Glomerular endothelial cell (primary cell): ENCODE measurements at regions not wholly inside any gene's neighbourhood (a gene's known extent, or its start where the extent isn't known, plus 50 kb on each side); places are given as distances from the start of the nearest gene placed in this dataset.

ENCODE experiments used
- DNase-seq: peaks from one replicate; pipeline ENCODE4 v3.0.0-alpha.2; 2011; ENCODE audit warnings: low read depth, low spot score; ENCODE audit errors: extremely low read depth

GRCh38 chr1:29732453-29732852 is 496.1 kb downstream of the PTPRU start:
- no peak for DNase-seq

GRCh38 chr1:29730623-29731022 is 494.3 kb downstream of the PTPRU start:
- DNase-seq = no peak

GRCh38 chr1:29729281-29729680 is 493.0 kb downstream of the PTPRU start:
- DNase-seq = no peak

- DNase-seq = no peak
Measured at GRCh38 chr1:29728703-29729102, 492.4 kb downstream of the PTPRU start.

DNA sequence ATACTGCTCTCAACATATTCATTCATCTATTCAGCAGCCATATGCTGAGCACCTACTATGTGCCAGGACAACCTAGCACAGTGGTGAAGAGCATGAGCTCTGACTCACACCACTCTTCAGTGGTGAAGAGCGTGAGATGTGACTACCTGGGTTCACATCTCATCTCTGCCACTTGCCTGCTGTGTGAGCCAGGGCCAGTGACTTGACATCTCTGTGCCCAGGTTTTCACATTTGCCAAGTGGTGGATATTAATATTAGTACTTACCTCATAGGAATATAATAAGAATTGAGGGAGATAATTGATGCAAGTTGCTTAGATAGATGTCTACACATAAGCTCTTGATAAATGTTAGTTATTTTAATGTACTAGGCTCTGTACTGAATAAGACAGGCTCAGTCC is 488.9 kb downstream of the PTPRU start:
- DNase-seq = no peak

GRCh38 chr1:29722598-29722997 is 486.3 kb downstream of the PTPRU start:
- no peak for DNase-seq

DNA sequence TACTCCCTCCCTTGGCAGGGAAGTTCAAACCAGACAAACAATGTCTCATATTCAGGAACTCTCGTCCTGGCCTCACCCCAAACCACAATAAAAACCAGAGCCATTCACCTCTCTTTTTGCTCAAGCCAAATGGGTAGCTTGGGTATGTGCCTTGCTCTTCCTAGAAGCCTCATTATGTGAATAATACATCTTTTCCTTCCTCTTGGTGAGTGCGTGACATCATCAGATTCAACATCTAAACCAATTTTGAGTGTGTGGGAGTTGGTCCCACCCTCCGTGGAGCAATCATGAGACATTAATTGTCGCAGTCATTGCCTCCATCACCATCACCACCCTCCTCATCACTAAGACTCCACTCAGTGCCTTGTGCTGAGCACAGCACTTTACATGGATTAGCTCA is 482.9 kb downstream of the PTPRU start:
- DNase-seq = no peak

DNA sequence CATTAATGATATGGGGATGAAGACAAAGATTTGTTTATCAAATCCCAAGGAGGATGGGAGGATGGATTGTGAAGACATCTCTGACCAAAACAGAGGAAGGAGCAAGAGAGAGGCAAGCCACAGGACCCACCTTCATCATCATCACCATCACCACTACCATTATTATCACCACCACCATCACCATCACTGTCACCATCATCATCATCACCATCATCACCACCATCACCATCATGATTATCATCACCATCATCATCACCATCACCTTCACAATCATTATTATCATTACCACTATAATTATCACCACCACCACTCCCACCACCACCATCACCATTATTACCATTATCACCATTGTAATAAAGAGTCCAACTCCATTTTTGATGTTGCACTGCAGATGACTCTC is 482.5 kb downstream of the PTPRU start:
- no peak for DNase-seq

DNA sequence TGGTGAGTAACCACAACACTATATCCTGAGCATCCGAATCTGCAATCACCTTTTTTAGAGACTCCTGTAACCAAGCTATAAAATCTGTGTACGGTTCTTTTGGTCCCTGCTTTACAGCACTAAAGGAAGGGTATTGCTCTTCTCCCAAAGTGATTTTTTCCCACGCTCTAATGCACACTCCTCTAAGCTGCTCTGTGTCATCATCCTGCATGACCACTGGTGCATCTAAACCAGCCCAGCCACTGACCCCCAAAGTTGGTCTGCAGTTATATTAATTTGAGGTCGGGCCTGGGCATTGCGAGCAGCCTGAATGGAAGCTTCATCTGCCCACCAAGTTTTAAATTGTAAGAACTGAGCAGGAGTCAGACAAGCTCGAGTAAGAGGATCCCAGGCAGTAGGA is 480.0 kb downstream of the PTPRU start:
- DNase-seq = no peak

DNA sequence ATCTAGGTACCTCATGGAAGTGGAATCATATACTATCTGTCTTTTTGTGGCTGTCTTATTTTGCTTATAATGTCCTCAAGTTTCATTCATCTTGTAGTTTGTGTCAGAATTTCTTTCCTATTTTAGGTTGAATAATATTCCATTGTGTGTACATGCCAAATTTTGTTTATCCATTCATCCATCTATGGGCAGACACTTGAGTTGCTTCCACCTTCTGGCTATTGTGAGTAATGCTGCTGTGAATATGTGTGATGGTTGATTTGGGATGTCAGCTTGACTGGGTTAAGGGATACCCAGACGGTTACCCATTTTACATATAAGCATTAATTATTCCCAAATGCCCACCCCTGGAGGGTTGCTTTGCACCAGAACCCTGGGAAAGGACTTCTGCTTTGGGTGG is 477.5 kb downstream of the PTPRU start:
- DNase-seq = no peak

DNA sequence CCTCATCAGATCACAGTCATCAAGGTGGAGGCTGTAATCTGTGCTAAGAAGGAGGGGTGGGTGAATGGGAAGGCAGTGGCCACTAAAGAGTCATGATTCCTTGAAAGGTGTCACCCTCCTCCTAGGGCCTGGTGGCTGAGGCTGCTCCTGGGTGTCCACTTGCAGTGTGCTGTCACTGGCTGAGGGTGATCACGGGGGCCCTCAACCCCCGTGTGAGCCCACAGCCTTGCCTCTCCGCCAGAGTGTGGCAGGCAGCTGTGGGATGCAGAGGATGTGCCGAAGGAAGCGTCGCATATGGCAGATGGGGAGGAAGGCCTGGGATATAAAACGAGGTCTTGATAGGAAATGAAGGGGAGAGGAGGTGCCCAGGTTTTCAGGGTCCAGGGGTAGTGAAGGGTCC is 476.5 kb downstream of the PTPRU start:
- DNase-seq = no peak

DNA sequence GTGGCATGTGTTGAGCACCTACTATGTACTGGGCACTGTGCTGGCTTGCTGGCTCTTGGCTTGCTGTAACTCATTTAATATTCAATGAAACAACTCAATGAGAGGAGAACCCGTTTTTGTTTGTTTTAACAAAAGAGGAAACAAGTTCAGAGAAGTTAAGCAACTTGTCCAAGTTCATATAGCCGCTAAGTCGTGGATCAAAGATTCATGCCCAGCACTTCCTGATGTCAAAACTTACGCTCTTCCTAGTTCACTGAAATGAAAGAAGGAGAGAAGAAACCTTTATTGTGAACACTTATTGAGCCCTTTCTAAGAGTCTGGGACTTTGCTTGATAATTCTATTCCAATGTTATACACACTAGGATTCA is 475.9 kb downstream of the PTPRU start:
- DNase-seq = no peak

DNA sequence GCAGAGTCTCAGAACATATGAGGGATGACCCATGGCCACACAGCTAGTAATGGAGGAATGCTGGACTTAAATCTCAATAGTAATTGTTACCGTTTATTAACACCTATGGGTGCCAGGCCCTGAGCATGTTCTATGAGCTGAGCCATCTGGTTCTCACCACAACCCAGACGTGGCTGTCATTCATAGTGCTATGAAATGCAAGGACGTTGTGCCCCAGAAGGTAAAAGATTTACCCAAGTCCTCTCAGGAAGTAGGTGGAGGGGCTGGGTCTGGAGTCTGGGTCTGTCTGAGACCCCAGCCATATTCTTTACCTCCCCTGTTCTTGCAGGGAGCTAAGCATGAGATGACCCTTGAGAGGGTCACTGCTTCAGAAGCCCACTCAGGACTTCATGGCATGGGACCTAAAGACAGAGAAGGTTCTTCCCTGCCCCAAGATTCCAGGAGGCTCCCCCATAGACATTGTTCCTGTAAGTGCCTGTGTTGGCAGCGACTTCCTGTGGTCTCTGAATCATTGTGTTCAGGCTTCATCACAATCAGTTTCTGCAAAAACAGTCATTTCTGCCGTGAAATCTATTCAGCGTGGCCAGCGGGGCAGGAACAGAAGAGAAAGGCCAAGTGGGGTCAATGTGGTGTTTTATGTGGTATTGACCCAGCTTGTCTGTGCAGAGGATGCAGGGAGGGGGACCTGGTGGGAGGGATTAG is 475.4 kb downstream of the PTPRU start:
- DNase-seq = no peak

DNA sequence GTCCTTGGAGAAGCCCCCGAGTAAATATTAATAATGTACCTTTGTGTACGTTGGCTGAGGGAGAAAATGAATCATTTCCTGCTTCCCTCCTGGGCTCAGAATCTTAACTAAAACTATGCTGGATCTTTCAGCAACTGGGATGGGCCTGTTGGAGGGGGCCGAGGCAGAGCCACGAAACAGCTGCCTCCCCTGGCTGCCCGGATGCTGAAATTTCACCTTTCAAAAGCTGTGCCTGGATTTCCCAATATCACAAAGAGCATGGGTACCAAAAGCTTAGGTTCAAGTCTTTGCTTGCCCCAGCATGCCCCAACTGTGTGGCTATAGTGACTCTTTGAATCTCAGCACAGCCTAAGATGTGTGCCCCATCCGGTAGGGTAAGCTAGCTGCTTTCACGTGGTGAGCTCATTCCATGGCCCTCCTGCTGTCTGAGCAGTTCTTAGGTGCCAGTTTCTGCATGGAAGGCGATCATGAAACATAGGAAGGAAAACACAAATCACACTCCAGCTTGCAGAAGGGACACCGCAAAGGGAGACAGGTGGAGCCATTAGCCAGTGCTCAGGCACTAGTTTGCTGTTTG is 473.5 kb downstream of the PTPRU start:
- no peak for DNase-seq

DNA sequence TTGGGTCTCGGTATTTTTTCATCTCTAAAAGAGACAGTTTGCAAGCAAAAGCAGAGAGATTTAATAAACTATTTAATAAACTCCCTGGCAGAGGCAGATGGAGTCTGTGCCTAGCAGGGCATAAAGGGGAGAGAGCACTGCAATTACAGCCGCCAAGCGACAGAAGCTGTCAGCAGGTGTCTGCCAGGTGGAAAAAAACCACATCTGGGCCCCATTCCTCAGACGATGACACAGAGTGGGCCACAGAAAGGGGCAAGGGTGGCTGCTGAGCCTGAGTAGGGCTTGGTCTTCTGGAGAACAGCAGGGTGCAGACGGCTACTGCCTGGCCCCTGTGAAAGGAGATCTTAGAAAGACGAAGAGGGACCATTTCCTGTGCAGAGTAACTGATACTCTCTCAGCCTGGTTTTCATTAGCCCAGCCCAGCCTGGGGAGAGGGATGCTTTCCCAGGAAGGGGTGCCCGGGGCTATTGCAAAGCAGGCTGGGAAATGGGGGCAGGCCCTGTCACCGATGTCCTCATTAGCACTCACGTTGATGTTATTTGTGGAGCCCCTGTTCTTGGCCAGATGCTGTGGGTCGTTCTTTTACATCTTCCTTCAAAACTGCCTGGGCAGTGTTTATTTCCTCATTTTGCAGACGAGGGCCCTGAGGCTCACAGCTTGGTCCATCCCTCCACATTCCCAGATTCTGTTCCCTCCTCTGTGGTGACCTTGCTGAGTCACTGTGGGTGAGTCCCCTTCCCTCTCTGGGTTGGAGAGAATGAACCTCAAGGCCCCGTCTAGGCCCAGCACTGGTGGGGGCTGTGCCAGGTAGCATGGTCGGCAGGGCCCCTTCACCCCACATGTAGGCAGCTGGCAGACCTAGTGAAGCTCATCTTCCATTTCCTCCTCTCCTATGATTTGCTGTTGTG is 472.7 kb downstream of the PTPRU start:
- no peak for DNase-seq

DNA sequence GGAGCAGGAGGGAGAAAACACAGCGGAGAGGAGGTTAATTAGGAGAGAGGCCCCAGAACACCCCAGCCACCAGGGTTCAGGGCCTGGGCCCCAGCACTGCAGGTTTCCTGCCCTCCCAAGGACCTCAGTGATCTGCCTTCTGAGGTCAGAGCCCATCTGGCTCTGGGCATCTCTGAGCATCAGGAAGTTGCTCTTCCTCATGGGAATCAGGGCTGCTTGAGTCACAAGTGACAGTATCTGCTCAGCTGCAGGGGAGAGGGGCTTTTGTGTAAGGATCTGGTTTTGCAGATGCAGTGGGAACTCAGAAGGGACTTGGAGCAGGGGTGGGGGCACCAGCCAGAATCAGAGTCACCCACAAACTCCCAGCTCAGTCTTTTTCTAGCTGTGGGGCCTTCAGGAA is 472.1 kb downstream of the PTPRU start:
- no peak for DNase-seq

DNA sequence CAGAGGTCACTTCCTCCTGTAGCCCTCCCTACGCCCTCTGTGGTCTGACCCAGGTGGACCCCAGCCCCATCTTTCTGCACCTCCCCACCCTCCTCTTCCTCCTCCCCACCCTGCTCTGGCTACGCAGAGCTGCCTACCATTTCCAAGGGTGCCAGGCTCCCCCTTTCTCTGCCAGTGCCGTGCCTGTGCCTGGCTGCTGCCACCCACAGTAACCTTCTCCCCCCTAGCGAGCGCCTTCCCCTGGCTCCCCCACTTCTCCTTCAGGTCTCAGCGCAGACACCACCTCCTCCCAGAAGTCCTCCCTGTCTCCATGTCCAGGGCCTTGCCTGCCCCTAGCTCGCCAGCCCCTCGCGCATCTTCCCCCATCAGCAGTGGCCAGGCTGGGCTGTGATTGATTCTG is 471.5 kb downstream of the PTPRU start:
- no peak for DNase-seq

DNA sequence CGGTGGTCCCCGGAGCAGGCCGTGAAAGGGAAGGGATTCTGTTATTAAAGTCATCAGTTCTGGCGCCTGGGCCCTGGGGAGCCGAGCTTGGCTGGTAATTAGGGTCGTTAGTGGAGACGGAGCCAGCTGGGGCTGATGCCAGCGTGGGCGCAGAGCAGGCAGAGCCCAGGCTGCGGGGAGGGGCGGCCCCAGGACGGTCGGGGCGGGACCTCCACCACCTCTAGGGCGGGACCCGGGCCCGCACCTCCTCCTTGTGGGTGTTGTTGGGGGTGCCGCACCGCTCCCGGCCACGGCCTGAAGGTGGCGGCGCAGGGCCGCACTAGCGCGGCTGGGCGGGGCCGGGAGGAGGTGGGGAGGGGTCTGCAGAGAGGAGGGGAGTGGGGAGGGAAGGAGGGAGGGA is 470.6 kb downstream of the PTPRU start:
- no peak for DNase-seq

GRCh38 chr1:29704430-29704829 is 468.1 kb downstream of the PTPRU start:
- DNase-seq = no peak

GRCh38 chr1:29703596-29704370 is 467.5 kb downstream of the PTPRU start:
- DNase-seq = no peak

GRCh38 chr1:29700491-29700890 is 464.2 kb downstream of the PTPRU start:
- DNase-seq = no peak
